ENCODE measurements at regions not wholly inside any gene's neighbourhood (a gene's known extent, or its start where the extent isn't known, plus 50 kb on each side); places are given as distances from the start of the nearest gene placed in this dataset.
"Not testable (repeated sequence)": the region's sequence is repeated elsewhere in the genome, so short reads cannot be mapped to it uniquely, and the experiment has no call there.

- no peak for DNase-seq
These were observed 125.8 kb upstream of the UNC5B start for GRCh38 chr10:71086439-71087080.

- no peak for DNase-seq
These were observed 124.7 kb upstream of the UNC5B start for GRCh38 chr10:71087622-71088021.

DNA sequence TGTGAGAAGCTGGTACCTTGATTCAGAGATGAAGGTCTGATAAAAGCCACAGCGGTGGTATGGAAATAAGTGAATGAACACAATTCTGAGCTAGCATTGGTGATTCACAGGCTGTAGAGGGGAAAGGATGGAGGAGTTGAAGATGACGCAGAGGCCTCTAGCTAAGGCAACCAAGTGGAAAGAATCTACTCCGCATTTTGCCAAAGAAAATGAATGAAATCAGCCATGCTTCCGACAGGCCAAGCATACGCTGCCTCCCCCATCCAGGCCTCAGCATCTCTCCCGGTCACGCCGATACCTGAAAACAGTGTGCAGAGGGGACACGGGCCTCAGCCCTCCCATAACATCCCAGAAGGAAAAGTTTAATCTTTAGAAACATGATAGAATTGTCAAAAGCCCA, 124.3 kb upstream of the UNC5B start:
- DNase-seq = no peak

- DNase-seq = not testable (repeated sequence)
These were observed 123.8 kb upstream of the UNC5B start for GRCh38 chr10:71088578-71088977.

GRCh38 chr10:71089162-71089561, 123.2 kb upstream of the UNC5B start:
- DNase-seq = no peak

GRCh38 chr10:71090330-71090729, 122.0 kb upstream of the UNC5B start:
- DNase-seq = no peak

DNA sequence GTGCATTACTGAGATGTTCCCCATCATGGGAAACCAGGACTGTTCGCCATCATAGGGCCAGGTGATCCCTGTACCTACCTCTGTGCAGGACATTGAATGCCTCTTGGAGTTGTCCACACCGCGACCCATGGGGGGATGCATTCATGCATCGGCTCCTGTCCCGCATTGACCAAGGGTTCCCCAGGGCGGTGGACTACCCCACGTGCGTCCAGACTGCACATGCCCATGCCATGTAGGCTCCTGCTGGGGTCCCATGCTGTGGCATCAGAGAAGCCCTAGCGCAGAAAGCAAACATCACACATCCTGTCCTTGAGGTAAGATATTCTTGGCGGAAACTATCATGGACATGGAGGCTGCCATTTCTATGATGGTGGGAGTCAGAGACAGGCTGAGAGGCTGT, 121.6 kb upstream of the UNC5B start:
- no peak for DNase-seq

DNA sequence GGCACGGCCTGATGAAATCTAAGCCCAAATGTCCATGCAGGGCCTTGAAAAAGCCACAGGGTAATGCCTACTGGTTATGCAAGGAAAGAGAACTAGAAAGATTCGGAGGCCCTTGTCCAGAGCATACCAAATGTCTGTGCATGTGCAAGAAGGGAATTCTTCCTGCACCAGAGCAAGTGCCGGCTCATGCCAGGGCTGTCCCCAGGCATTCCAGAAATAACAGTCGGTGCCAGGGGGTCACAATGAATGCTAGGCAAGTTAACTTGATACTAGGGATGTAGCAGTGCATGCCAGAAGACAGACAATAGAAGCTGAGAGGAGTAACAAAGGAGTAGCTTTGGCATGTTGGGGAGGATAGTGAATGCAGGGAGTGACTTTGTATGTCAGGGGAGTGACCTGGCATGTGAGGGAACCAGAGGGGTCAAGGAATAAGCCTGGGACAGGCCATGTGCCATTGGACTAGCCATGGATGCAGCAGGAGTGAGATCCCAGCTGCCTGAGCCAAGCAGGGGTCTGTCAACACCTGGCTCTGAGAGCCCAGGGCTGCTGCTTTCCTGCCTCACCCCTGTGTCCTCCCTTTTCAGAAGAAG, 119.5 kb upstream of the UNC5B start:
- no peak for DNase-seq

DNA sequence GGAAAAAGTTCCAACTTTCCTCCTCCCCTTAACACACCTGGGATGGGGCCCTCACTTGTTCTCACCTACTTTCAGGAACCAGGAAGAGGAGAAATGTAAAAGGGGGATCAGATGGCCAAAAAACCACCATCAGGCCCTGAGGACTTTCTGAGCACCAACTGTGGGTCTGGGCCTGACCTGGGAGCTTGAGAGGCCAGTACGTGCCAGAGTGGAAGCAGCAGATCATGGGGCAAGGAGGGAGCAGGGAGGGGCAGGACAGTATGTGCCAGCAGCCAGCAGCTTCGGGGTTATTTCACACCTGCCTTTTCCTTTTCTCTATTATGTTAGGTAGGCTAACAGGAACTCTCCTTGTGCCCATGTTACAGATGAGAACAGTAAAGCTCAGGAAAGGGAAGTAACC, 118.8 kb upstream of the UNC5B start:
- DNase-seq = no peak

GRCh38 chr10:71094712-71095390, 117.5 kb upstream of the UNC5B start:
- DNase-seq = no peak

DNA sequence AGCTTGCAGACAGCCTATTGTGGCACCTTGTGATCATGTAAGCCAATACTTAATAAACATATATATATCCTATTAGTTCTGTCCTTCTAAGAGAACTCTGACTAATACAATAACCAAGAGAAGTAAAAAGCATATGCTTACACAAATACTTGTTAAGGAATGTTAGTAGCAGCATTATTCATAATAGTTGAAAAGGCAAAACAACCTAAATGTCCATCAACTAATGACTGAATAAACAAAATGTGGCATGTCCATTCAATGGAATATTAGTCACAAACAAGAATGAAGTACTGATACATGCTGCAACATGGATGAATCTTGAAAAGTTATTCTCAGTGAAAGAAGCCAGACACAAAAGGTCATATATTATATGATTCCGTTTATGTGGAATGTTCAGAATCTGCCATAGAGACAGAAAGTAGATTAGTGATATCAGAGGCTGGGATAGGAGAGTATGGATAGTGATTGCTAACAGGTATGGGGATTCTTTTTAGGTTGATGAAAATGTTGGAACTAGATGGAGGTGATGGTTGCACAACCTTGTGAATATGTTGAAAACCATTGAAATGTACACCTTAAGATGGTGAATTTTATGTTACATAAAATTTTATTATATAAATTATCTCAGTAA, 112.5 kb upstream of the UNC5B start:
- DNase-seq = no peak

- DNase-seq = no peak
These were observed 108.4 kb upstream of the UNC5B start for GRCh38 chr10:71103961-71104360.

- peak; percentile 3 for DNase-seq
These were observed 106.2 kb upstream of the UNC5B start for GRCh38 chr10:71106151-71106550.

GRCh38 chr10:71107117-71107516, 105.3 kb upstream of the UNC5B start:
- DNase-seq = not testable (repeated sequence)

GRCh38 chr10:71108042-71108441, 104.3 kb upstream of the UNC5B start:
- DNase-seq = not testable (repeated sequence)

DNA sequence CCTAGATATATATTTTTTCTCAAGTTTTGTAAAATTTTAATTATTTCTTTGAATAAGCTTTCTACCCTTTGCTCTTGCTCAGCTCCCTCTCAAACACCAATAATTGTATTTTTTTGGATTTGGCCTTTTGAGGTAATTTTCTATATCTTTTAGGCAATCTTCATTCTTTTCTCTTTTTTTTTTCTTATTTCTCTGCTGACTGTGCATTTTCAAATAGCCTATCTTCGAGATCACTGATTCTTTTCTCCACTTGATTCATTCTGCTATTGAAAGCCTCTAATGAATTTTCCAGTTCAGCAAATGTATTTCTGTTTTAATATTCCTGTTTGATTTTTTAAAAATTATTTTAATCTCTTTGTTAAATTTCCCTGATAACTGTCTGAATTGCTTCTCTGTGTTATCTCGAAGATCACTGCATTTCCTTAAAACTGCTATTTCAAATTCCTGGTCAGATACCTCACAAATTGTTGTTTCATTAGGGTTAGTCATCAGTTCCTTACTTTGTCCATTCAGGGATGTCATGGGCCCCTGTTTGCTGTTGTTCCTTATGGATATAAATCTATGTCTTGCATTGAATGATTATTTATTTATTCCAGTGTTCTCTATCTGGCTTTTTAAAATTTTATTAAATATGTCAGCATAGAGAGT, 100.1 kb upstream of the UNC5B start:
- no peak for DNase-seq

- no peak for DNase-seq
These were observed 95.9 kb upstream of the UNC5B start for GRCh38 chr10:71116426-71116825.

GRCh38 chr10:71117589-71117988, 94.8 kb upstream of the UNC5B start:
- not testable (repeated sequence) for DNase-seq

DNA sequence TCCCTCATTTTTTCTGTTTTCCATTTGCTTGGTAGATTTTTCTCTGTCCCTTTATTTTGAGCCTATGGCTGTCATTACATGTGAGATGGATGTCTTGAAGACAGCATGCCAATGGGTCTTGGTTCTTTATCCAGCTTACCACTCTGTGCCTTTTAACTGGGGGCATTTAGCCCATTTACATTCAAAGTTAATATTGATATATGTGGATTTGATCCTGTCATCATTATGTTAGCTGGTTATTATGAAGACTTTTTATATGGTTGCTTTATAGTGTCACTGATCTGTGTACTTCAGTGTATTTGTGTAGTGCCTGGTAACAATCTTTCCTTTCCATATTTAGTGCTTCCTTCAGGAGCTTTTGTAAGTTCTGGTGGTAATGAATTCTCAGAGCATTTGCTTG, 89.3 kb upstream of the UNC5B start:
- no peak for DNase-seq

DNA sequence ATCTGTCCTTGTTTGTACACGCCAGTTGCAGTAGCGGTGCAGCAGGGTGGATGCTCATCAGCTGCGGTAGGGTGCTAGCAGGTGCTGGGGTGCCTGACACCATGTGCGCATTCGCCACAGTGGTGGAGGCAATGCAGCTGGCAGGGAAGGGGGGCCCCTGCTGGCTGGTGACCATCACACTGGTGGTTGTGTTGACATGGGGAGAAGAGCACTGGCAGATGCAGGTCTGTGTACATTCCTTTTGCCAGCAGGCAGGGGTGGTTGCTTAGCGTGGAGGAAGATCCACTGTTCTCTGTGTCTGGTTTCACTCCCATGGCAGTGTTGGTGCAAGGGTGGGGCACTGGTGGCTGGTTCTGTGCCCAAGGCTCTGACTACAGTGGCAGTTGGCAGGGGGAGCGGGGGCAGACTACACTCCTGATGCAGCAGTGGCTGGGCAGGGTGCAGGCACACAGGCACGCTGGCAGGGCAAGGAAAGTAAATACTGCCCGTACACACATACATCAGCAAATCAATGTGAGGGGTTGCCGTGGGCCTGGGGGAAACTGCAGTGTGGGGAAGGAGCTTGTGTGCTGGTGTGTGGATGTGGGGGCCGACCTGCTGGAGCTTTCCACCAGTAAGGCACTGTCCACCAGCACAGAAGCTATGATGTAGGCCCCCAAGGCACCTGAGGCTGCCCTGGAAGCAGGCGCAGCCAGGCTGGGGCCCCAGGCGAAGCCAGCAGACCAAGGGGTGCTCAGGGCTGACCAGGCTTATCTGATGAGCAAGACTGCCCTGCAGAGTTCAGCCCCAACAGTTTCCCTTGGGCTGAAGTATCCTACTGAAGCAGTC, 87.2 kb upstream of the UNC5B start:
- no peak for DNase-seq

DNA sequence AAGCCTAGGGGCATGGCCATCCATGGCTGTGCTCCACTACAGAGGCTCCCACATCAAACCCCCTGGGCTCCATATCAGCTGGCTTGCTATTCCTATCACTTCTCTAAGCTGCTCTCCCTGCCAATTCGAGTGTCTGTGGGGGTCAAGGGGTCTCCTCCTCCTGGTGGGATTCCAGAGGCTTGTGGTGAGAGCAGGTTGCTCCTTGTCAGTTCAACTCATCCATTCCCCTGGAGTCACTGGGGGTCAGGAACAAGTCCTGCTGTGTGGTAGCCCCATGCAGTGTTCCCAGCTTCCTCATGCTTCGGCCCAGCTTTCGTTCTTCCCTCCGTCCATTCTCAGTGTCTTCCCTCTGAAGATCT, 86.6 kb upstream of the UNC5B start:
- DNase-seq = no peak

GRCh38 chr10:71126432-71126831, 85.9 kb upstream of the UNC5B start:
- DNase-seq = no peak

- DNase-seq = no peak
These were observed 85.3 kb upstream of the UNC5B start for GRCh38 chr10:71127104-71127503.
